Endothelial cell of umbilical vein (primary cell): ENCODE measurements at regions not wholly inside any gene's neighbourhood (a gene's known extent, or its start where the extent isn't known, plus 50 kb on each side); places are given as distances from the start of the nearest gene placed in this dataset.

ENCODE experiments used
- BruUV-seq: library from RNA; stranded (reverse); fragments of 400-500 nt; replicated peaks from 2 replicates; lab custom pipeline; 2021; lab: Mats Ljungman, UMichigan
- CTCF ChIA-PET: fragments of 300-600, 350-600 bp; sonication (Branson Sonifier 250); formaldehyde crosslinking; loops from one replicate; lab custom pipeline; 2021; ENCODE audit warnings: antibody characterized with exemption, inconsistent platforms; lab: Charles Lee
- POLR2A ChIA-PET: fragments of 300-600, 350-600 bp; sonication (Branson Sonifier 250); formaldehyde crosslinking; loops from one replicate; lab custom pipeline; 2021; ENCODE audit warnings: antibody characterized with exemption, inconsistent platforms; lab: Charles Lee
- DNase-seq: peaks from one replicate; pipeline ENCODE4 v3.0.0-alpha.2; 2011; ENCODE audit warnings: low read depth, low spot score
- FAIRE-seq: peaks from 2 replicates; lab custom pipeline; 2011; peaks lifted over from hg19 to GRCh38; lab: Jason Lieb, UNC
- H2AFZ ChIP-seq: 2 replicates; pipeline ENCODE4 v1.6.0; 2012; ENCODE audit warnings: low read depth, low read length, control low read depth, inconsistent platforms
- H3K27ac ChIP-seq: 2 replicates; pipeline ENCODE4 v1.5.1; 2011; ENCODE audit warnings: low read depth, mild to moderate bottlenecking, control low read depth, low read length, moderate library complexity; ENCODE audit not compliant: insufficient read depth
- H3K27me3 ChIP-seq, 2 experiments: 2 replicates each; pipeline versions ENCODE4 v1.6.0 to v1.6.1; 2011; ENCODE audit warnings: low read length in 2 of 2, mixed read lengths in 1 of 2; ENCODE audit not compliant: control insufficient read depth in 2 of 2, insufficient read depth in 2 of 2
- H3K36me3 ChIP-seq, 2 experiments: 2 replicates in 1 of 2; 3 replicates in 1 of 2; pipeline ENCODE4 v1.5.1; 2011; ENCODE audit warnings: low read length in 2 of 2, mild to moderate bottlenecking in 1 of 2, moderate library complexity in 1 of 2; ENCODE audit not compliant: control insufficient read depth in 2 of 2, insufficient read depth in 2 of 2; ENCODE audit errors: extremely low read depth in 1 of 2
- H3K4me1 ChIP-seq: 3 replicates; pipeline ENCODE4 v1.5.1; 2011; ENCODE audit warnings: mild to moderate bottlenecking, low read length; ENCODE audit not compliant: control insufficient read depth, insufficient read depth; ENCODE audit errors: extremely low read depth
- H3K4me2 ChIP-seq: 2 replicates; pipeline ENCODE4 v1.6.1; 2011; ENCODE audit warnings: low read length, control low read depth, mixed read lengths; ENCODE audit not compliant: insufficient read depth
- H3K4me3 ChIP-seq, 3 experiments: fragments of 200-600 bp in 1 of 3; sonication (generic), shearing (Covaris generic) in 1 of 3; replicated peaks in 1 of 3; 2 replicates each; pipeline ENCODE4 v1.5.1; 2011 to 2016; ENCODE audit warnings: control low read depth in 3 of 3, low read length in 3 of 3, mild to moderate bottlenecking in 2 of 3, inconsistent platforms in 1 of 3, low read depth in 1 of 3, moderate library complexity in 1 of 3; ENCODE audit not compliant: insufficient read depth in 1 of 3
- H3K79me2 ChIP-seq: 2 replicates; pipeline ENCODE4 v1.6.0; 2012; ENCODE audit warnings: low read length, inconsistent platforms; ENCODE audit not compliant: control insufficient read depth, insufficient read depth
- H3K9ac ChIP-seq: replicated peaks from 2 replicates; pipeline ENCODE3; 2011; ENCODE audit warnings: low read length, control low read depth; ENCODE audit not compliant: insufficient read depth; ENCODE audit errors: extremely low read depth
- H3K9me1 ChIP-seq: replicated peaks from 3 replicates; pipeline ENCODE4 v1.6.0; 2011; ENCODE audit warnings: mild to moderate bottlenecking, low read length; ENCODE audit not compliant: control insufficient read depth, insufficient read depth; ENCODE audit errors: extremely low read depth
- H3K9me3 ChIP-seq: replicated peaks from 2 replicates; pipeline ENCODE4 v1.5.1; 2012; ENCODE audit warnings: low read length, inconsistent platforms; ENCODE audit not compliant: control insufficient read depth, insufficient read depth
- H4K20me1 ChIP-seq: replicated peaks from 2 replicates; pipeline ENCODE3; 2011; ENCODE audit warnings: mild to moderate bottlenecking, low read length; ENCODE audit not compliant: control insufficient read depth, insufficient read depth; ENCODE audit errors: extremely low read depth
- EZH2 ChIP-seq: IDR thresholded peaks from 2 replicates; pipeline ENCODE4 v1.6.1; 2012; ENCODE audit warnings: borderline replicate concordance, low read depth, mild to moderate bottlenecking, moderate library complexity, low read length, inconsistent platforms; ENCODE audit not compliant: severe bottlenecking
- FOS ChIP-seq: IDR thresholded peaks from 2 replicates; pipeline ENCODE4 v1.6.1; 2011; ENCODE audit warnings: mild to moderate bottlenecking, low read length, moderate library complexity, borderline replicate concordance; ENCODE audit not compliant: insufficient read depth
- GATA2 ChIP-seq: IDR thresholded peaks from 2 replicates; pipeline ENCODE4 v1.7.0; 2011; ENCODE audit warnings: low read depth, mild to moderate bottlenecking, moderate library complexity, mixed read lengths, low read length; ENCODE audit not compliant: insufficient read length, insufficient read depth
- JUN ChIP-seq: IDR thresholded peaks from 2 replicates; pipeline ENCODE4 v1.6.1; 2011; ENCODE audit warnings: borderline replicate concordance, low read depth; ENCODE audit not compliant: insufficient read length, insufficient read depth
- MAX ChIP-seq: IDR thresholded peaks from 2 replicates; pipeline ENCODE4 v1.6.1; 2011; ENCODE audit not compliant: insufficient read depth, insufficient read length
- MYC ChIP-seq: IDR thresholded peaks from one replicate; pipeline ENCODE4 v1.6.1; 2011; ENCODE audit warnings: mild to moderate bottlenecking, low read depth, low read length
- POLR2A ChIP-seq: IDR thresholded peaks from 2 replicates; pipeline ENCODE4 v1.6.1; 2012; ENCODE audit warnings: low read depth, mild to moderate bottlenecking, control low read depth, low read length
- POLR2AphosphoS5 ChIP-seq: IDR thresholded peaks from 2 replicates; pipeline ENCODE4 v1.6.1; 2012; ENCODE audit warnings: low read depth, mild to moderate bottlenecking, control low read depth, low read length, moderate library complexity; ENCODE audit not compliant: insufficient read depth
- dilution Hi-C: fragments of 300-500 bp; cut with MboI; formaldehyde crosslinking; loops from one replicate; pipeline ENCODE4 v1.15.0; 2019; ENCODE audit warnings: low sequenced_read_pairs; ENCODE audit not compliant: extremely low pct_ligation_motif_present
- intact Hi-C: fragments of 100-400 bp; cut with micrococcal nuclease; formaldehyde crosslinking; loops from one replicate; pipeline ENCODE4 v1.10.0; 2022
- TF ChIP-seq, protein P1 (sequence below), 2 donors: IDR thresholded peaks; 1 replicate in 1 of 2; 2 replicates in 1 of 2; pipeline ENCODE4 v1.5.1; 2011; ENCODE audit warnings: low read length in 2 of 2, mild to moderate bottlenecking in 2 of 2, moderate library complexity in 2 of 2, control low read depth in 1 of 2, inconsistent platforms in 1 of 2, low read depth in 1 of 2; ENCODE audit not compliant: insufficient read depth in 1 of 2; ENCODE audit errors: extremely low read depth in 1 of 2

- no peak overlapping the region for H2AFZ ChIP-seq
- H3K27ac ChIP-seq: no peak overlapping the region
- H3K79me2 ChIP-seq: no peaks in the 10 kb centered on the region
- no peaks in the 10 kb centered on the region for H3K9me1 ChIP-seq
- POLR2A ChIA-PET: no interaction called here
- FAIRE-seq (no peak), DNase-seq (no peak)
- CTCF ChIA-PET: no interaction called here
- H3K9ac ChIP-seq: no peak overlapping the region
- no peaks in the 10 kb centered on the region for H3K9me3 ChIP-seq
- no peaks in the 10 kb centered on the region for H3K4me1 ChIP-seq
- no peak overlapping the region for H3K4me3 ChIP-seq
- BruUV-seq: no TSS peak
- H3K36me3 ChIP-seq: no peaks in the 10 kb centered on the region
- H3K4me2 ChIP-seq: no peak overlapping the region
- intact Hi-C loops (no loop called here), dilution Hi-C loops (no loop called here)
- H3K27me3 ChIP-seq: peaks cover 0 to 2% of the 10 kb centered on the region in 2 experiments
- TF ChIP-seq FOS: no peak
- TF ChIP-seq JUN: no peak
- no peak for TF ChIP-seq POLR2A
- H4K20me1 ChIP-seq: no peaks in the 10 kb centered on the region
Observed at GRCh38 chr16:73546341-73546845, 498.5 kb upstream of the ZFHX3 start.

- intact Hi-C loops: no loop called here
- no peaks in the 10 kb centered on the region for H3K9me3 ChIP-seq
- no peak overlapping the region for H2AFZ ChIP-seq
- no peak overlapping the region for H3K4me2 ChIP-seq
- dilution Hi-C loops: no loop called here
- CTCF ChIA-PET: no interaction called here
- H3K9me1 ChIP-seq: no peaks in the 10 kb centered on the region
- H3K27ac ChIP-seq: no peak overlapping the region
- no peaks in the 10 kb centered on the region for H3K79me2 ChIP-seq
- no TSS peak for BruUV-seq
- FAIRE-seq: no peak
- TF ChIP-seq JUN (no peak), FOS (no peak), POLR2AphosphoS5 (no peak), POLR2A (no peak), EZH2 (no peak), MYC (no peak), GATA2 (no peak), MAX (no peak)
- TF ChIP-seq, protein P1, sequence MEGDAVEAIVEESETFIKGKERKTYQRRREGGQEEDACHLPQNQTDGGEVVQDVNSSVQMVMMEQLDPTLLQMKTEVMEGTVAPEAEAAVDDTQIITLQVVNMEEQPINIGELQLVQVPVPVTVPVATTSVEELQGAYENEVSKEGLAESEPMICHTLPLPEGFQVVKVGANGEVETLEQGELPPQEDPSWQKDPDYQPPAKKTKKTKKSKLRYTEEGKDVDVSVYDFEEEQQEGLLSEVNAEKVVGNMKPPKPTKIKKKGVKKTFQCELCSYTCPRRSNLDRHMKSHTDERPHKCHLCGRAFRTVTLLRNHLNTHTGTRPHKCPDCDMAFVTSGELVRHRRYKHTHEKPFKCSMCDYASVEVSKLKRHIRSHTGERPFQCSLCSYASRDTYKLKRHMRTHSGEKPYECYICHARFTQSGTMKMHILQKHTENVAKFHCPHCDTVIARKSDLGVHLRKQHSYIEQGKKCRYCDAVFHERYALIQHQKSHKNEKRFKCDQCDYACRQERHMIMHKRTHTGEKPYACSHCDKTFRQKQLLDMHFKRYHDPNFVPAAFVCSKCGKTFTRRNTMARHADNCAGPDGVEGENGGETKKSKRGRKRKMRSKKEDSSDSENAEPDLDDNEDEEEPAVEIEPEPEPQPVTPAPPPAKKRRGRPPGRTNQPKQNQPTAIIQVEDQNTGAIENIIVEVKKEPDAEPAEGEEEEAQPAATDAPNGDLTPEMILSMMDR (IDR thresholded peaks at IDR 0.05; ENCODE audit: extremely low read depth in 1 of 2, insufficient read depth in 1 of 2, low read depth in 1 of 2, low read length in 2 of 2): no peak
- H3K27me3 ChIP-seq: peaks cover 0 to 2% of the 10 kb centered on the region in 2 experiments
- POLR2A ChIA-PET: no interaction called here
- no peaks in the 10 kb centered on the region for H4K20me1 ChIP-seq
- H3K4me1 ChIP-seq: no peaks in the 10 kb centered on the region
- no peak overlapping the region for H3K9ac ChIP-seq
- H3K4me3 ChIP-seq: no peak overlapping the region
- H3K36me3 ChIP-seq: no peaks in the 10 kb centered on the region
- DNase-seq: no peak
Observed at GRCh38 chr16:73545755-73546154, 497.8 kb upstream of the ZFHX3 start.
